Renal cortex interstitium (tissue), 11 donors: ENCODE measurements at regions not wholly inside any gene's neighbourhood (a gene's known extent, or its start where the extent isn't known, plus 50 kb on each side); places are given as distances from the start of the nearest gene placed in this dataset.
"Not testable (repeated sequence)": the region's sequence is repeated elsewhere in the genome, so short reads cannot be mapped to it uniquely, and the experiment has no call there.

ENCODE experiments used
- DNase-seq, 11 donors: peaks; one replicate each; pipeline ENCODE4 v3.0.0-alpha.2; 2013; ENCODE audit warnings: low read depth in 9 of 11, low spot score in 4 of 11; ENCODE audit errors: extremely low read depth in 1 of 11

DNA sequence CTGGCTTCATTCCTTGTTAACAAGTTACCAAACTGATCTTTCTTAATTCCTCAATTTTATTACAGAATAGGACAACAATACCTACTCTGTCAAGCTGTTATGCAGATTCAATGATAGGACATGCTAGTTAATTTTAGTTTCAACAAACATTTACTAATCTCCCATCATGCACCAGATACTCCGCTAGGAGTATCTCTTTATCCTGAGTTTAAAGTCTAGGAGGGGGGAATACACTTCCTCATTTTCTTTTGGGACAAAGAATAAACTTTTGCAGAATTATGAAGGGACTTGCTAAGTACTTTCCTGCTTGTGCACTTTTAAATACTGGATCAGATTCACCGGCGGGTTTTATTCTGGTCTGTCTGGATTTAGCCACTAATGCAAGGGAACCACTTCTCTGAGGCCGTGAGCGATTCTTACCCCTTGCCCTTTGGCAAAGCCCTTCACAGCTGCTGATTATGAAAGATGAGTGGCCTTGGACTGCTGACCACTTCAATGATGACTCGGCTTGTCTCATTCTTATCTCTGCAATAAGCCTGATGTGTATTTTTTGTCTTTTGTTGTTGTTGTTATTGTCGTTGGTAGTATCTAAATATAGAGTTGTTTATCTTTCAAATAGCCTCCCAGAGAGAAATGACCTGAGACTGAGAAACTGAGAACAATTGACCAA lies 73.9 kb downstream of the RMI1 start:
- DNase-seq: no peak

DNA sequence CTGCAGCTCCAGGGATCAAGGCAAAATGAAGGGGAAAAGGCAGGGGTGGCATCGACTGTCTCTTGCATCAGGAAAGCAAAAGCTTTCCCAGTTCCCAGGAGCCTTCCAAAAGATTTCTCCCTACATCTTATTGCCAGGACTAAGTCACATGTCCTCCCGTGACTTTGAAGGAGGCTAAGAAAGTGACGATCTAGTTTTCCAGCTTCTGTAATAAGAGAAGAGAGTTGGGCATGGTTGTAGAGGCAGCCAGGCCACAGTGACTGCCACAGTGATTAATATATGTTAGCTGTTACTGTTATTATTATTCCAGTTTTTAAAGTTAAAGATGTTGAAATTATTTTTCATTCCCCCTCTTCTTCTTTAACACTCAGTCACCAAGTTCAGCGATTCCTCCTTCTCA lies 77.1 kb downstream of the RMI1 start:
- DNase-seq: no peak

DNA sequence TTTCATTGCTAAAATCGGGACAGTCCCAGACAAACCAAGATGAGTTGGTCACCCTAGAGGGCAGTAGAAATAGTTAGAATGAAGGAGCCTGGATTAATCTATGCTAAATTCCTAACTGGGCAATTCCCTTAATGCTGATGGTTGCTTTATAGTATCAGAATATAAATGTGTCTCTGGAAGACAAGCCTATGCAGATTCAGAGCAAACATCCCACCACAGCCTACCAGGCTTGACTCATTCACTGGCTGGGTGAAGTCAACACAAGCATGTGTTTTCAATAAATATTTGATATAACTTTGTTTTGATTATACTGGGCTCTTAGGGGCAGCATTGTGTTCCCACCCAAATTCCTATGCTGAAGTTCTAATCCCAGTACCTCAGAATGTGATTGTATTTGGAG lies 79.3 kb downstream of the RMI1 start:
- no peak for DNase-seq

DNA sequence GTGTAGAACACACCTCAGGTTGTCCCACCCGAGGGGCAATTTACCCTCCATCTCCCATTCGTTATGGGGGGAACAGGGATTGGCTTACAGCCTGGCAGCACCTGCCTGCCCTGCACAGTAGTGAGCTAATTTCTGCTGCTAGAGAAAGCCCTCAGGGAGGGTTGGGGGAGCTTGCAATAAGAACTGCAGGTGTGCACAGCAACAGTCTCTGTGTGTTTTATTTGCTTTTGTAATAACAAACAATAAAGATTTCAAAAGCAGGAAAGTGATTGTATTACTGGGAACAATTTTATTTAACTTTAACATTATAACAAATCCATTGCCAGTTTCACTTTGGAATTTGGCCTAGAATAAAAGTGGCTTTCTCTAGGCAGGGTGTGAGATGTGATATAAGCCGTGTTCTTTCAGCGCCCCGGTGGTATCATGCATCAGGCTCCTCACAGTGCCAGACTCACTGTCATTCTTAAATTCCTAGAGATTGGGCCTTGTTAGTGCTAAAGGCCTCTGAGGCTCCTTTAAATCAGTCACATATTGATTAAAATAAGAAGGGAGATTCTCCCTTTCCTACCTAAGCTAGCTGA lies 81.1 kb downstream of the RMI1 start:
- no peak for DNase-seq

DNA sequence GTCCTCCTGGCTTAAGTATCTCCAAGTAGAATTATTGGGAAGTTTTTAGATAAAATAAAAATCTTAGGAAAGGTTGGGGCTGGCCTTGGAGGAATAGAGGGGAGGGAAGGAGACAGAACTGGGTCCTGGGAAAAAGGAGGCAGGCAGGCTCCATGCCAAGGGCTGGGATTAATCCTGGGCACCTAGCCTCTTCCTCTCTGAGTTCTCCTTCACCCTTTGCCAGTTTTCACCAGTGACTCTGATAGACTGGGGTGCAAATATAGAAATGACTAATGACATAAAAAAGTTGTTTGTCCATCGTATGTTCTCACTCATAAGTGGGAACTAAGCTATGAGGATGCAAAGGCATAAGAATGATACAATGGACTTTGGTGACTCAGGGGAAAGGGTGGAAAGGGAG lies 81.9 kb downstream of the RMI1 start:
- no peak for DNase-seq

DNA sequence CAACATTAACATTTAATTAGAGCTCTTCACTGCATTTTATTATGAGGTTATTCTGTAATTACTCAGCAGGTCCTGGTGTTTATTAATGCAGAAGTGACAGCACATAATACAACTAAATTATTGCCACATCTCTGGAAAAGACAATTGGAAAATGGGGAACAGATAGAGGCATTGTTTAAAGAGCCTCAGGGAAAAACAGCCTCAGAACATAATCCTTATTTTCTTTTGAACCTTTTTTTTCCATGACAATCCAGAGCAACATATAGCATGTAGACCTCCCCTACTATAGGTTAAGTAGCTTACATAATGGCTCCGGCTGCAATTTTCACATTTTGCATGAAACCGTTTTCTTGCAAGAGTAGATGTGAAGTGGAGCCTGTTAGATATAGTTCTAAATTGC lies 87.2 kb downstream of the RMI1 start:
- DNase-seq: no peak

DNA sequence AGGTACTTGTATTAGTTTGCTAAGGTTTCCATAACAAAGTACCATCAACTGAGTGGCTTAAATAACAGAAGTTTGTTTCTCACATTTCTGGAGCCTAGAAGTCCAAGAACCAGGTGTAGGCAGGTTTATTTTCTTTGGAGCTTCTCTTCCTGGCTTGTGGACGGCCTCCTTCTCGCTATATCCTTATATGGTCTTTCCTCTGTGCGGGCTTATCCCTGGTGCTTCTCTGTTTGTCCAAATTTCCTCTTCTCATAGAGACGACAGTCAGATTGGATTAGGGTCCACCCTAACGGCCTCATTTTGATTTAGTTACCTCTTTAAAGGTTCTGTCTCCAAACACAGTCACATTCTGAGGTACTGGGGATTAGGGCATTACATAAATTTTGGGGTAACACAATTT lies 88.3 kb downstream of the RMI1 start:
- no peak for DNase-seq

DNA sequence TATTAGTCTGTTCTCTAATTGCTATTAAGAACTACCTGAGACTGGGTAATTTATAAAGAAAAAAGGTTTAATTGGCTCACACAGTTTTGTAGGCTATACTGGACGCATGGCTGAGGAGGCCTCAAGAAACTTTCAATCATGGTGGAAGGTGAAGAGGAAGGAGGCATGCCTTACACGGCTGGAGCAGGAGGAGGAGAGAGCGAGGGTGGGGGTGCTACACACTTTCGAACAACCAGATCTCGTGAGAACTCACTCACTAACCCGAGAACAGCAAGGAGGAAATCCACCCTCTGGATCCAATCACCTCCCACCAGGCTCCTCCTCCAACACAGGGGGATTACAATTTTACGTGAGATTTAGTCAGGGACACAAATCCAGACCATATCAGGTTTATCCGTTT lies 90.0 kb downstream of the RMI1 start:
- no peak for DNase-seq

DNA sequence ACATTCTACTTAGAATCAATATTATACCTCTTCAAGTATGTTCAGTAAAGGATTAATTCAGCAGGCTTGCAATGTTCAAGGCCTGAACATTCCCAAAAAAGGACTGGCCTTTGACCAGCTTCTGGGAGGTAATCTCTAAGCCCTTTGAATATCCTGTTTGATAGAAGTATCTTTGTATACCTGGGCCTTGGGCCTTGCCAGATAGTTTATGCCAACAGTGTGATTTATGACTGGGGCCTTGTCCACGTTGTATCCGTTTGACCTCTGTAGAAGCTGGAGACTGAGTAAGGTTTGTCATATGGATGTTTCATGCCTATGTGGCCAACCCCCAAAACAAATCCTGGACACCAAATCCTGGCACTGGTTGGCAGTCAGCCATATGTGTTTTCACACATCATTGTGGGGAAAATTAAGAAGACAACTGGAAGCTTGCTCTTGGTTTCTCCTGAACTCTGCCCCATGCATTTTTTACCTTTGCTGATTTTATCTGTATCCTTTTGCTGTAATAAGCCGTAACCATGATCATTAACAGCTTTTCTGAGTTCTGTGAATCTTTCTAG lies 92.1 kb downstream of the RMI1 start:
- DNase-seq: no peak

DNA sequence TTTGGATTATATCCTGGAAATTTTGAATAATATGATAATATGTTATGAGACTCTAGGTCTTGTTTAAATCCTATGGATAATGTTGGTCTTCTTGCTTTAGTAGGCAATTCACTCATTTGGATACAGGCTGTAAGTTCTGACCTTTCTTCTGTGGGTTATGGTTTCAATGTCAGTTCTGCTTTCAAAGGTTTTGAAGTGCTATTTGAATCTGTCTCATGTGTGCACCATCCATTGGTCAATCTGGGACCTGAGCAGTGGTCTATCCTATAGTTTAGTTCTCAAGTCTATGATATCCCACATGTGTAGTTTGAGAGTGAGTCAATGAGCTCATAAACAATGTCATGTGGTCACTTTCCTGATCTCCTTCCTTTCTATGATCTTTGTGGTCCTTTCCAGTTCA lies 94.4 kb downstream of the RMI1 start:
- DNase-seq: no peak

DNA sequence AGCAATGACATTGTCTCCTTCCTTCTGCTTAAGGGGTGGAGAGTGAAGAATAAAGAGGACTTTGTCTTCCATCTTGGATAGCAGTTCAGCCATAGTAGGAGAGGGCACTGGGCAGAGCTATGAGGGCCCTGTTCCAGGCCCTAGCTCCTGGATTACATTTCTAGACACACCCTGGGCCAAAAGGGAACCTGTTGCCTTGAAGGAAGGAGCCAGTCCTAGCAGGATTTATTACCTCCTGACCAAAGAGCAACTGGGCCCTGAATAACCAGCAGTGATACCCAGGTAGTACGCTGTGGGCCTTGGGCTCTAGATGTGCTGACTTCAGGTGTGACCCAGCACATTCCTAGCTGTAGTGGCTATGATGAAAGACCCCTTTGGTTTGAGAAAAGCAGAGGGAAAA lies 95.8 kb downstream of the RMI1 start:
- no peak for DNase-seq

DNA sequence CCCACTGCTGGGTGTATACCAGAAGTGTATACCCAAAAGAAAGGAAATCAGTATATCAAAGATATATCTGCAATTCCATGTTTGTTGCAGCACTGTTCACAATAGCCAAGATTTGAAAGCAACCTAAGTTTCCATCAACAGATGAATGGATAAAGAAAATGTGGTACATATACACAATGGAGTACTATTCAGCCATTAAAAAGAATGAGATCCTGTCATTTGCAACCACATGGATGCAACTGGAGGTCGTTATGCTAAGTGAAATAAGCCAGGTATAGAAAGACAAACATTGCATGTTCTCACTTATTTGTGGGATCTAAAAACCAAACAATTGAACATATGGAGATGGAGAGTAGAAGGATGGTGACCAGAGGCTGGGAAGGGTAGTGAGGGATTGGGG lies 97.2 kb downstream of the RMI1 start:
- DNase-seq: not testable (repeated sequence)

DNA sequence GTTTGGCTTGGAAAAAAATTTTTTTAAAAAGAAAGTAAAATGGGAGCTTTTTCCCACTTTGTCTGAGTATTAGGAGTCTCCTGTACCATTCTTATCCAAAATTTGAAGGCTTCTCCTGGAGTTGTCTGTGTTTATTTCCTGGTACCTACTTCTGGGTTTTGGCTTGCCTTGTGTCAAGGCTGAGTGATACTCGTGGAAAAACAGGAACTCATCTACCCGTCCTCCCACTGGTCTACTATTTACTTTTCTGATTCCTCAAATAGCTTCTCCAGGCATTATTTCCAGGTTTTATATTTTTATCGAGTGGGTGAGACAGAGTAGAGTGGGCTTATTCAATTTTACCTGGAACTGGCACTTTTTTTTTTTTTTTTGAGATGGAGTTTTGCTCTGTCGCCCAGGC lies 99.4 kb downstream of the RMI1 start:
- no peak for DNase-seq

DNA sequence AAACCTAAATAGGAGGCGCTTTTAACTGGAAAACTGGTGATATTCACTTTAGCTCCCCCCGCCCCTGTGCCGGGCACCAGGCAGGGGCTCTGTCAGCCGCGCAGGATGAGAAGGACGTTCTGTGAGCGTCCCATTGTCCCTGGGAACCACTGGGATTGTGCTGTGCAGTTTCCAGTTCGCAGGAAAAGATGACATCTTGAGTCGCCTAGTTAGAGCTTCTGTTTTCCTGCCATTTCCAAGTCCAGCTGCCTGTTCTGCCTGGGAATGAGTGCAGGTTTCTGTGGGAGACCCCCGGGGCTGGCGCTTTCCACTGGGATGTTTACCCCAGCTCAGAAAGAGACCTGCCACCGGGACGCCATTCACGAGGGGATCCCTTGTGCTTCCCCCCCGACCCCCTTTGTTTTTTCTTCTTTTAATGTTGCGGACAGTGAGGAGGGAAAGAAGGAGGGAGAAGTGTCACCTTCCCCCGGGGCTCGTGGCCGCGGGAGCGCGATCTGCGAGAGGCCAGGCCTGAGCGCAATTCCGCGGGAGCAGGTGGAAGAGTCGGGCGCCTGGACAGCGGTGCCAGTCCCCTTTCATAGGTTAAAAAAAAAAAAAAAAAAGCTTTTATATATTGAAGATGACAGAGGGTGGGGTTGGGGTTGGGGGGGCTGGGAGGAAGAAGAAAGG lies 121.5 kb downstream of the RMI1 start:
- no peak for DNase-seq

DNA sequence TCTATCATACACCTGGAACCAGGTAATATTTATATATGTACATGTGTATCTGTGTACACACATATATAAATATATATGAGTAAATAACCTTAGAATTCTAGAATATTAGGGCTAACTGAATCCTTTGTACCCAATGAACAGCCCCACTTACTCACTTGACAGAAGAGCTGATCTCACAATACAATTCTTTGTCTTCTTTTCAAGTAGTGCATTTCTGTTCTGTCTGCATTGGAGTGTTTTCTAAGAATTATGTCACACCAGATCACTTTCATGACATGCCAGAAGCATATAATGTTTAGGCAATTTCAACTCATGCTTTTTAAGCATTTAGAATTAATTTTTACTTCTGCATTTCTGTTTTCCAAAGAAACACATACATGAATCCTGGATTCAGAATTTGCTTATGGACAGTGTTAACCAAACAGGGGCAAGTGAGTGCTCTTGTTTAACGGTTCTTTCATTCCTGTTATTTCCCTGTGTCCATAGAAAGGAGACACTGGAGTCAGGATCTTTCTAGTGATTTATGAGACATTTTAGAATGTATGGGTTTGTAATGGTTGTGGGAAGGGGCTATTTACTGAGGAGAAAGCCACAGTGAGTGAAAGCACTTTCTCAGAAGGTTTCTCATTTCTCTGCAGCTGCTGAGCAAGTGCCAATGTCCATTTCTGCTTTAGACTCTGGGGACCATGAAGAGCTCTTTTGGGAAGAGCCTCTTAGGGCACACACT lies 123.2 kb downstream of the RMI1 start:
- DNase-seq: no peak

DNA sequence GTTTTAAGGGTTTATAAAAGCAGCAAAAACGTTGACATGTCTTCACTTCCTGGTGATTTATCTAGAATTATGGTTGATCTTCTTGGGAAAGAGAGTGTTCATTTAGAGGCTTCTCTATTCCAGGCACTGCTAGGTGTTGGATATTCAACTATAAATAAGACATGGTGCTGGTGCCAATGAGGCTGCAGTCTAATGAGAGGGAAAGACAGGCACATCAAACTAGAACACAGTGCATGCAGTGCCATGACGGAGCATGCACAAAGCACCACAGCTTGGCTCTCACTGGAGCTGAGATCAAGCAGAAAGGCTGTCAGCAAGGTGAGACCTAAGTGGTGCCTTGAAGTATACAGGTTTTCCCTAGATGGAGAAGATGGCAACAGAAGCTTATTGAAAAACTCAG lies 126.5 kb downstream of the RMI1 start:
- DNase-seq: no peak

DNA sequence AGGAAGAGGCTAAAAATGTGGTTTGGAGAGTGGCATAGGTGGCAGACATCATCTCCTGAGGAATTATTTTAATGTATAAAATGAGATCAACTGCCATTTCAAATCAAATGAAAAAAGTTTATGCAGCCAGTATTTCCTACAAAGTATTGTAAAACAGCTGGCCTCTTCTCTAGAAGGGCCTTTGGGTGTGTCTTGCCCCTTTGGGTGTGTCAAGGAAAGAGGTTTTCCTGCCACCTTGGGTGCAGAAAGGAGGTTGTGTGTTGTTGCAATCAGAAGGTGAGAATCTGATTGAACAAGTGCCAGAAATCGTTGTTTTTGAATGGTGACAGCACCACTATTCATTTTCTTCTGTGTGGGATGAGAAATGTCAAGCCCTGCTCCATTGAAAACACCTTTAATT lies 127.4 kb downstream of the RMI1 start:
- no peak for DNase-seq

DNA sequence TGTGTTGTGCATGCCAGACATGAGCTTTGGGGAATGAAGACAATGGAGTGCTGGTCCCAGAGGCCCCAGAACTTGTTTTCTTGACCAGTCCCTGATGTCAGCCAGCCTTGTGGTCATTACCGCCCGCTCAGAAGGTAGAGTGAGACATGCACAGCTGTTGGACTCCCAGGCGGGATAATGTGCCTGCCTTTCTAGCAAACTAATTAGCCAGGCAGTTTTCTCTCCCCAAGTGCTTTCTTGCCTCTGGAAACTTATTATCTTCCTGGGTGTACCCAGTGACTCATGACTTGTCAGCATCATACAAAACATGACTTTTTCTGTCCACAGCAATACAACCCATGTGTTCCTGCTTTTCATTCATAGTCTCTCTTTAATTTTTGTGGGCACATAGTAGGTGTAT lies 131.1 kb downstream of the RMI1 start:
- DNase-seq: no peak

DNA sequence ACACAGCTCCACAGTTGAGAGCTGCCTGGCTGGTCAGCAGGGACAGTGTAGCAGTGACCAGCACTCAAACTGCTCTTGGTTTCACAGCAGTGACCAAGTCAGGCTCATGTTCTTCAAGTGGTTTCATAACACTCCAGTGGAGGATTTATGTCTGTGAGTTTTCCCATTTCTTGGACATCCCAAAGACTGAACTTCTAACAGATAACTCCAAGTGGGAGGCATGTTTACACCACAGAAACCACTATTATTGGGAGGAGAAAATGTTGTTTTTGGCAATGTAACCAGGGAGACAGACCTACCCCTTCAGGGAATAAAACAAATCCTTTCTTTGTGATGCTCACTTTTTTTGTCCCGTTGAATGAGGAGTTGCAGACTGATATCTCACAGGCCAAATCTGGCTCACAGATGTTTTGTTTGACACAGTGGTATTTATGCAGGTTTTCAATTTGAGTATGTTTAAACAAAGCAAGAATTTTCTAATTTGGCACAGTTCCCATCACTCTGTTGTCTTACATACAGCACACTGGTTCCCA lies 141.5 kb downstream of the RMI1 start:
- DNase-seq: peak in 7 of 11 donors; percentile 34 to 80 (median 61)

DNA sequence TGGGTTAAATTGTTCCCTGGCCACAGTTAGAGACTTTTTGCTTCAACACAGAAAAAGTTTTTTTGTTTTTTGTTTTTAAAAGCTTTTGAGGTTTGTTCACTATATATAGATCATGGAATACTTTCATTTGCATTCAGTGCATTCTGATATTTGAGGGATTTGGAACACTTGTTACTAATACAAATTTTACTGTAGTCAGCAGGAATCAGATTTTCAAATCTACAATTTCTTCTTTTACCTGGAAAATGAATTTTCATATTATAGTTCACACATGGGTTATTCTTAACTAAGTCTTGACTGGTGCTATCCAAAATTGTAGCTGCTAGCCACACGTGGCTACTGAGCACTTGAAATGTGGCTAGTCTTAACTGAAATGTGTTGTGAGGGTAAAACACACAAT lies 142.0 kb downstream of the RMI1 start:
- DNase-seq: no peak
